ENCODE measurements at regions not wholly inside any gene's neighbourhood (a gene's known extent, or its start where the extent isn't known, plus 50 kb on each side); places are given as distances from the start of the nearest gene placed in this dataset.
A peak's percentile ranks its signal among the peaks of the same experiment; 100 is the strongest.
"Not testable (repeated sequence)": the region's sequence is repeated elsewhere in the genome, so short reads cannot be mapped to it uniquely, and the experiment has no call there.

DNA sequence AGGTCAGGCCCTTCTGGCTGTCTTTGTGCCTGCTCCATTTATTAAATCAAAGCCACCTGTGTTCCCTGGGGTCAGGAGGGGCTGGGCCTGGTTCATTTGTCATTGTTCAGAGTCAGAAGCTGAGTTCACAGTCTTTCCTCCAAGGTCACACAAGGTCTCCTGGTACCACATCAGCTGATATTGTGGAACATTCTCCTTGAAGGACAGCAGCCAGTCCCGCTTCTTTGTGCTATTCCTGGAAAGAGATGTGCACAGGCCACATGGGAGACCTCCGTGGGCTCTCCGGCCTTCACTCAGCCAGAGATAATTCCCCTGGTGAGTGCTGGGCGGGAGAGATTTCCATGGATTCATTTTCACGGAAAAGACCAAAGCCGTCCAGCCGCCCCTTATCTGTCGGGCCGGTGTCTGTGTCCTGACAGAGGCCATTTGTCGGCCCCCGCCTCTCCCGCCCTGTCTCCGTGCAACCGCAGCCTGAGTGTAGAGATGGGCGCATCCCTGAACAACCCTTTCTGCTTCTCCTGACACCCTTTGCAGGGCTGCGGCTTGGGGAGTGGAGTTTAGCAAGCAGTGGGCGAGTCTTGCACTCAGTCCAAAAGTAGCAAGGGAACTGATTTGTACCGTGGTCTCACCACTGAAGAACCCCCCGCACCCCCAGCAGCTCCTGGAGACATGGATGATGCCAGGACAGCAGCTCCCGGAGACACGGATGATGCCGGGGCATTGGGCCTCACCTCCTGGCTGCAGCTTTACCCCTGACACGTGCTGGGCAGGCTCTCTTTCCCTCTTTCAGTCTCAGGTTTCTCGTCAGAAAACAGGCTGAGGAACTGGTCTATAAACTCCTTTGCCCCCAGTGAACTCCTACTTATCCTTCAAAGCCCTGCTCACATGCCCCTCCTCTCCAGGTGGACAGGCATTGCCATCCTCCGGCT, 198.4 kb downstream of the LAT start:
- not testable (repeated sequence) for DNase-seq (ENCODE audit: low spot score)

DNA sequence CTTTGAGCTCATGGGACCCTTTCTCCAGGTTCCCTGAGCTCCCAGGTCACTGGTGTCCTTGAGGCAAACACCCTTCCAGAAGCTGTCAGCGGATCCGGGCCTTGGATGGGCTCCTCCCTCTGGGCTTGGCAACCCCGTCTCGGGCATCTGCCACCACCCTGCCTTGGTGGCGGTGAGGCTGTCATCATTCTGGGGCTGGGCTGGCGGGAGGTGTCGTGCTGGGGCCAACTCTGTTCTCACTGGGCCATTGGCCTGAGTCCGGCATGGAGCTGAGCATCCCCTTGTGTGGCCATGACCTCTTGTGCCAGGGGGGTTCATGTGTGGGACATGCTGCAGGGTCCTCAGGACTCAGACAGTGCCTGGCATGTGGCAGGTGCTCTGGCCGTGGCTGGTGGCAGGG, 197.6 kb downstream of the LAT start:
- DNase-seq (ENCODE audit: low spot score): no peak

DNA sequence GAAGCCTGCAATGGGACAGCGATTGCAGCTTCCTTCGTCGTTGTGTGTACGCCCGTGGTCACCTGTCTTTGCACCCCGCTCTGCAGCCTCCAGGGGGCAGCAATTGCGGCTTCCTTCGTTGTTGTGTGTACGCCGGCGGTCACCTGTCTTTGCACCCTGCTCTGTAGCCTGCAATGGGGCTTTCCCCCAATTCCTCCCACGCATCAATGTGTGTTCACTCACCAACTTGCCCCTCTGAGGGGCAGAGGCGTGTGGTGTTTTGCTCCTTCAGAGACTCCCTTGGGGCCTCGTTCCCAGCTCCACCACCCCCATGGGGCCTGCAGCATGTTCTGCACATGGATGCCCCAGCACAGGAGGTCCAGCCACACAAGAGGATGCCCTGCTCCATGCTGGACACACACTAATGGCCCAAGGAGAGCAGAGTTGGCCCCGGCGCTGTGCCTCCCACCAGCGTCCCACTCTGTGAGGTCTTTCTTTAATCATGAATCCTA, 197.1 kb downstream of the LAT start:
- DNase-seq (ENCODE audit: low spot score): peak; percentile 12

DNA sequence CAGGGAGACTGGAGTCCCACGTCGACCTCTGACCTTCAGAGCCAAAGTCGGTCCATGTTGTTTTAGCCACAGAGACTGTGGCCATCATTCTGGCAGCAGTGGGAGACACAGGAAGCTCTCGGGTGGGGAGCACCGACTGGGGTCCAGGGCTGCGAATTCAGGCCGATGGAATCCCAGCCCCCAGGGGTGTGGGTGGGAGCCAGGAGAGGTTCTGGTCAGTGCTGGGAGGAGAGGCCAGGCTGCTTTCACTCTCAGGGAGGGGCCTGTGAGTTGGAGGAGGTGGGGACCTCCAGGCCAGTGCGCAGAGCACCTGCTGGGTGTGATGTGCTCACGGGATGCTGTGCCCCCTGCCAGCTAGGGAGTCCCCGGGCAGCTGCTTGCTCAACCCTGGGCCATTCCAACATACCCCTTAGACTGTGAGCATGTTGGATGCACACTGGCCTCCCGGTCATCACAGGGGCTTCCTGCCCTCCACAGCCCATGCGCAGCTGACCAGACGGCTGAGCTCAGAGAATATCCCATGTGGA, 196.5 kb downstream of the LAT start:
- DNase-seq (ENCODE audit: low spot score): not testable (repeated sequence)

DNA sequence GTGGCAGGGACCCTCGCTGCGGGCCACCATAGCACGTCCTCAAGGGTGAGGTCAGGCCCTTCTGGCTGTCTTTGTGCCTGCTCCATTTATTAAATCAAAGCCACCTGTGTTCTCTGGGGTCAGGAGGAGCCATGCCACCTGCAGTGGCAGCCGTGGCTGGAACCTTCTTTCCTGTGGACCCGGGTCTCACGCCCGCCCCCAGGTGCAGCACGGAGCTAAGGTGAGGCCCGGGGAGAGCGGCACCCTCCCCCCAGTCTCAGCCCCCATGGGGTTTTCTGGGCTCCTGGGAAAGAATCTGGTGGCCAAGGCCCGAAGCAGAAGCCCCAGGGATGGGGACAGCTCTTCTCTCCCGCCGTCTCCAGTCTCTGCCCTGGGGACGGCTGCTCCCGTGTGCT, 195.4 kb downstream of the LAT start:
- not testable (repeated sequence) for DNase-seq (ENCODE audit: low spot score)

DNA sequence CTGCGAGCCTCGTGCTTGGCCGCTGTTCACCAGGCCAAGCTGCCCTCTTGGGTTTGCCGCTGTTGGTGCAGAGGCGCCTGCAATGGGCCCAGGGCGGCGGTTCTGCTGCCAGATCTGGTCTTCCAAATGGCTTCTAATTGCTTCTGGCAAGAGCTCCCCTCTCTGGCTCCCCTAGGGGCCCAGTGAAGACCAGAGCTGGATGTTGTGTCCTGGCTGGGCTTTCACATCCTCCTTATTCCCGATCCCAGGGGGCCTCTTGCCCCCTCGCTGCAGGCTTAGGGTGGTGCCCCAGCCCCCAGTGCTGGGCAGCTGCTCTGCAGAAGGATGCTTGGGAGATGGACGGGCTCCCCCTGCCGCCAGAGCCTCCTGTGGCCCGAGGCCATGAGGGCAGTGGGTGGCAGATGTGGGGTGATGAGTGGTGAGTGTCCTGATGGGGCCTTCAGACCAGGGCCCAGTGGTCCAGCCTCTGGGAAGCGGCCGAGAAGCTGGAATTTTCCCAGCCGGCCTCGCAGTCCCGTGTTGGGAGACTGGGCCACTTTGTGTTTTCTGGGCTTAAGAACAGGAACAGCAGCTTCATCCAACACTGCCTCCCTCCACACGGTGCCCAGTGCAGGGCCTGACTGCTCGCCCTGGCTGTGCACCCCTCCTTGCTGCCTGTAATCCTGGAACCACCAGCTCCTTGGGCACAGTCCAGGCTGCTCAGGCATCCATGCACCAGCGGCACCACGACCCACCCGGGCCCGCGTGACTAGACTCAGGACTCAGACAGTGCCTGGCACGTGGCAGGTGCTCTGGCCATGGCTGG, 194.8 kb downstream of the LAT start:
- DNase-seq (ENCODE audit: low spot score): not testable (repeated sequence)

DNA sequence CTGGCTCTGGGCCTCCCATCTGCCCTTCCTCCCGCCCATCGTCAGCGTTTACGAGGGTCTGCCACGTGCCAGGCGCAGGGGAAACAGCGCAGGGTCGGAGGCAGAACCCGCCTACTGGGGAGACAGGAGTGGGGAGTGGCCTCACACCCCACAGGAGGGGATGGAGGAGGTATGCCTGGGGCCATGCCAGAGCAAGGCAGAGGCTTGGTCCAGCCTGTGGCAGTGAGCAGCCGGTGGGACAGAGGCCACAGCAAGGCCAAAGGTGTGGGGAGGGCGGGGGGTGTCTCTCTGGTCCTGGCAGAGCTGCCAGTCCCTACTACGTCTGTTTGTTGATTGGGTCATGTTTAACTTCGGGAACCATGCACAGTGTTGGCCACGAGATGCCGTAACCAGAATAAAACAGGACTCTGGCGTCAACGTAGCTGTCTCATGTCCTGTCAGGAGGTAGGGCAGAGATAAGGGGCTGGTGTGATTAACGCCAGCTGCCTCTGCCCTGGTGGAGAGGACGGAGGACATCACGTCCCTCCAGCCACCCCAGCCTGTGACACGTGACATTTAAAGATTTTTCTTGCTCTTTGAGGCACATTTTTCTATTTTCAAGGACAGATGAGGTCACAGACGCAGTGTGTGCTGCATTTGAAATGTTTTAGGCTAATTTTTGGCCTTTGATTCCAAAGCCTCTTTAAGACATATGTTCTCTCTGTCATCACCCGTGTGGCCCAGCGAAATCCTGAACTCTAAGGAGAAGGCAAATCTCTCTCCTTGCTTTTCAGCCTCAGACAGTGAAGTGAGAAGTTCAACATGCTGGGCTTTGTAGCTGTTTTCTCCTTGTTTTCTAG, 193.3 kb downstream of the LAT start:
- DNase-seq (ENCODE audit: low spot score): not testable (repeated sequence)

DNA sequence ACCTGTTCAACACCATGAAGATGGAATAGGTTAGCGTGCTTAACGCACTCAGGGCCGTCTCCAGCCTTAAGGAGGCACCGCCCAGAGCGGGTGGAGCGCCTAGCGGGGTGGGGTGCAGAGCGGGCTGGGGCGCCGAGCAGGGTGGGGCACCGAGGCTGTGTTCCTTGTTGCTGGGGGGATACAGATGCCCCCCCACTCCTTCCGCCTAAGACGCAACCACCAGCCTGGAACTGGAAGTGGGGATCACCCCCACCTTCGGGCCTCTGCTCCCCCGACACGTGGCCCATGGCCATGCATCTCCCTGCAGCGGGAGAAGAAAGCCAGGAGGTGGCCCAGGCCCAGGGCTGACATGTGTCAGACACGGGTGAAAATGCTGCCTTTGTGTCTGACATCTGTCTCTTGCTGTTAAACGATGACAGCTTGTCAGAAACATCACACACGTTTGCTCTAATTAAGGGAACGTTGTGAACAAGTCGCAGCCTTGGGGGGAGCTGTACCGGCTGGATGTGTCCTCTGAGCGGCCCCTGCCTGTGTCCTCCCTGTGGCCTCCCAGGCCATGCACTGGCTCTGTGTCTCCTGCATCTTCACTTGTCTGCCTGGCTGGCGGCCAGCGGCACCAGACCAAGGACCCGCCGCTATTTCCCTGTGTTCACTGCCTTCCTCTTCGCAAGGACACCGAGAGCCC, 192.5 kb downstream of the LAT start:
- not testable (repeated sequence) for DNase-seq (ENCODE audit: low spot score)

DNA sequence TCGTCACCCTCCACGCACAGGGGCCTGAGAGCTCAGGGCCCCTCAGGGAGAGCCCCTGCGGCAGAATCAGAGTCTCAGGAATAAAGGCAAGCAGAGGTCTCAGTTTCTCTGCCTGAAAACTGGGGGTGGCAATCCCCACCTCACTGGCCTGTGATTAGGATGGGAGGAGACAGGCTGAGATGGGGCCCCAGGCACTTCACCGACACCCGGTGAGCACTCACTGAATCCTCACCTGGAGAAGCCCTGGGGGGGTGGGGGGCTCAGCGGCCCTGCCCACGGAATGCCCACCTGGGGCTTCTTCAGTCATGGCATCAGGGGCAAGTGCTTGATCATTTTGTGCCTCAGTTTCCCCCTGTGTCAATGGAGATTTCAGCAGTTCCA, 192.0 kb downstream of the LAT start:
- DNase-seq (ENCODE audit: low spot score): not testable (repeated sequence)

DNA sequence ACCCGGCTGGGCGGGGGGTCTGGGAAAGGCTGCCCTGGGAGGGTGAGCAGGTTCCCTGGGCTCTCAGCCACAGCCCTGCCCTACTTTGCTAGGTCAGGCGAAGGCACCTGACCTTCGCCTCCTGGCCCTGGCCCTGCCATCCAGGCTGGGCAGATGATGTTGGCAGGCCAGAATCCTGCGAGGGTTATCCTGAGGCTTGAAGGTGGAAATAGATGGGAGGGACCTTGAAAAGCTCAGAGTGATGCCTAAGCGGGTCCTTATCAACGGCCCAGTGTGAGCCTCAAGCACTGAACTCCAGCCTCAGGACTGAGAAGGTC, 191.3 kb downstream of the LAT start:
- DNase-seq (ENCODE audit: low spot score): not testable (repeated sequence)

DNA sequence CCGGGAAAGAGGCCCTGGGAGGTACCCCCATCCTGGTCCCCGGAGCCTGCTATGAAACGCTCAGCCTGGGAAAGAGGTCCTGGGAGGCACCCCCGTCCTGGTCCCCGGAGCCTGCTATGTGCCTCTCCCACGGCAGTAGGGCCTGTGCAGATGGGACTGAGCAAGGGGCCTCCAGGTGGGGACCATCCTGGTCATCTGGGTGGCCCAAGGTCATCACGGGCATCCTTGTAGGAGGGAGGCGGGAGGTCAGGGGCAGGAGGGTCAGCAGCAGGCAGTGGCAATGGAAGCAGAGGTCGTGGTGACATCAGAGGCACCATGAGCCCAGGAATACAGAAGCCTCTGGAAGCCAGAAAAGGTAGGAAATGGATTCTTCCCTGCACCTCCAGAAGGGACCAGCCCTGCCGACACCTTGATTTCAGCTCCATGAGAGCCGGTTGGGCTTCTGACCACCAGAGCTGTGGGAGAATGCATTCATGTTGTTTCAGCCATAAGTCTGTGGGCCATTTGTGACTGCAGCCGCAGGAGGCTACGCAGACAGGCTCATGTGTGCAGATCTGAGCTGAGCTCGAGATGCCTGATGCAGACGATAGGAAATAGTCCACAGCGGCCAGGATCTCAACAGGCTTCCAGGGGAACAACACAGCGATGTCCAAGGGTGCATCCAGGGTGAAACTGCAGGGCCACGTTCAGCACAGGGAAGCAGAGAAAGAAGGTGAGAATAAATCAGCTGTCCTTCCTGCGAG, 190.7 kb downstream of the LAT start:
- DNase-seq (ENCODE audit: low spot score): not testable (repeated sequence)

DNA sequence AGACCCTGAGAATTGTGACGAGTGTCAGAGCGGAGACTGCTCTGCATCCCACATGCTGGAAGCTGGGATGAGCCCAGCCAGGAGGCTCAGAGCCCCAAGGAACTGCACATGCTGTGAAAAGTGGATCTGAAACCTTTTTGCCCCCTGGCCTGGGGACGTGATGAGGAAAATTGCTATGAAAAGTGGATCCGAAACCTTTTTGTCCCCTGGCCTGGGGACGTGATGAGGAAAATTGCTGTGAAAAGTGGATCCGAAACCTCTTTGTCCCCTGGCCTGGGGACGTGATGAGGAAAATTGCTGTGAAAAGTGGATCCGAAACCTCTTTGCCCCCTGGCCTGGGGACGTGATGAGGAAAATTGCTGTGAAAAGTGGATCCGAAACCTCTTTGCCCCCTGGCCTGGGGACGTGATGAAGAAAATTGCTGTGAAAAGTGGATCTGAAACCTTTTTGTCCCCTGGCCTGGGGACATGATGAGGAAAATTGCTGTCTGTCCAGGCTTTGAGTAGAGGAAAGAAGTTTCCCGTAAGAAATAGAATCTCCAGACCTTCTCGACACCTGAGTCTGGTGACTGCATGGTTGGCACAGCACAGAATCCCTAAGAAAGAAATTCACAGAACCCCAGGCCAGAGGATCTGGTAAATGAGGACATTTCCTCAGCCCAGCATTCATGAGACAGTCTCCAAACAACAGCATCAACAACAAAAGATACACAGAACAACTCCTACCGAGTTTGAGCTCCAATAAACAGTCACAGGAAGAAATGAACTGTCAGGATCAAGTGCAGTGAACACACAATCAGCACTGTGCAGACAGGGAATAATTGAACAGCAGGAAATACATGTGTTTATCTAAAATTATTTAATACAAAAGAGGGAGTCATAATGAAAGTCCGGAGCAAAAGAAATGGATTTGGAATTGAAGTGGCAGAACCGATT, 188.8 kb downstream of the LAT start:
- DNase-seq (ENCODE audit: low spot score): not testable (repeated sequence)

DNA sequence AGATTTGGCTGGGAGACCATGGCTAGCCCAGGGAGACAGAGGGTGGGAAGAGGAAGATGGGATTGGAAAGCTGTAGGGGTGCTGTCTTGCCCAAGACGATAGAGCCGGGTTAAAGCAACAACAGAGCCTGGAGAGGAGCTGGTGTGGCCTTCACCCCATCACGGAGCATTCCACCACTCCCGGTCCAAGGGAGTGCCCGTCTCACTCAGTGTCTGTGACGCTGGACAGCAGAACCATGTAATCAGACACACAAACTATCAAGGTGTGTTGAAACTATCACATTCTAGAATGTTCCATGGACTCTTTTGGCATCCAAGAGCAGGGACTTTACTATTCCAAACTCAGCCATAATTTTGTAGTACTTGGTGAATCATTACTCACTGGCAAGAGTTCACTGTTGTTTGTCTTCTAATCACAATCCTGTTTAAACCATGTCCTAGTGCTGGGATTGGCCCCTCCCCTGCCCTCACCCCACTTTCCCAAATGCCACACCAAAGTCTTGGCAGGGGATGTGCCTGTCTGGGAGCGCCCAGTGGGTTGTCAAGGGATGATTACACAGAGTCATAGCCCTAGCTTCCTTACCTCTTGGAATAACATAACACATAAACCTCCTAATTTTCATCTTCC, 187.4 kb downstream of the LAT start:
- not testable (repeated sequence) for DNase-seq (ENCODE audit: low spot score)

DNA sequence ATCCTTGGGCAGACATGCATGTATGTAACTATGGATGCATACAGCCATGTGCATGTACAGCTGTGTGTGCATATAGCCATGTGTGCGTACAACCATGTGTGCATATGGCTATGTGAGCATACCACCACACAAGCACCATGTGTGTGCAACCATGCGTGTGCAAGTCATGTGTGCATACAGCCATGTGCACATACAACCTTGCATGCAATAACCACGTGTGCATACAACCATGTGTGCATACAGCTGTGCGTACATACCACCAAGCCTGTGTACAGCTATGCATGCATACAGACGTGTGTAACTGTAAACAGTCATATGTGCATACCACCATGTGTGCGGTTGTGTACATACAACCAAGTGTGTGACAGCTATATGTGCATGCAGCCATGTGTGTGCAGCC, 186.4 kb downstream of the LAT start:
- DNase-seq (ENCODE audit: low spot score): not testable (repeated sequence)

DNA sequence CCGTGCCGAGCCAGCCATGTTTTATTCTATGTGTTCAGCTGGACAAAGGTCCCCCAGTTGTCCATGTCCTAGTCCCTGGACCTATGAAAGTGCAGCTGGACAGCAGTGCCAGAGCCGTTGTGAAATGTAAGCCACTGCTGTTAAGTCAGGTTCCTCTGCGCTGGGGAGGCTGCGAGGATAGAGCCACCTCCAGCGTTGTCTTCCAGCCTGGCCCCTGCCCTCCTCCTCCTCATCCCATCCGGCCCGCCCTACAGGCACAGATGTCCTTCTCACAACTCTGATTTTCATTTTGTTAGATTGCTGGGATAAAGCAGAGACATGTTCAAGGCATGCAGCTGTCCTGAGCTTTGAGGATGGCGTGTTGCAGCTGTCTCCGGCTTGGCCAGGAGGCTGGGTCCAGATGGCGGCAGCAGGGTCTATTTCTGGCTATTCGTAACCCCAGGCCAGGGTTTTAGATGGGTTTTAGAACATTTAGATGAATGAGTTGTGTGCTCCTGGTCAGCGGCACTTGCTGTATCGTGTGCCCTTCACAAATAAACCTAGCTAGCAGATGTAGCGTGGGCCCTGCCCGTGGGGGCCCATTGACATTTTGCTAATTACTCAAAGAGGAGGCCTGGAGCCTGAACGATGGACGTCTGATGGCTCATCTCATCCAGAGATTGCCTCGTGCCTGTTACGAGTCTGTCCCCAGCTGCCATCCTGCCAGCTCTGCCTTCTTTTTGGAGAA, 185.7 kb downstream of the LAT start:
- DNase-seq (ENCODE audit: low spot score): not testable (repeated sequence)

DNA sequence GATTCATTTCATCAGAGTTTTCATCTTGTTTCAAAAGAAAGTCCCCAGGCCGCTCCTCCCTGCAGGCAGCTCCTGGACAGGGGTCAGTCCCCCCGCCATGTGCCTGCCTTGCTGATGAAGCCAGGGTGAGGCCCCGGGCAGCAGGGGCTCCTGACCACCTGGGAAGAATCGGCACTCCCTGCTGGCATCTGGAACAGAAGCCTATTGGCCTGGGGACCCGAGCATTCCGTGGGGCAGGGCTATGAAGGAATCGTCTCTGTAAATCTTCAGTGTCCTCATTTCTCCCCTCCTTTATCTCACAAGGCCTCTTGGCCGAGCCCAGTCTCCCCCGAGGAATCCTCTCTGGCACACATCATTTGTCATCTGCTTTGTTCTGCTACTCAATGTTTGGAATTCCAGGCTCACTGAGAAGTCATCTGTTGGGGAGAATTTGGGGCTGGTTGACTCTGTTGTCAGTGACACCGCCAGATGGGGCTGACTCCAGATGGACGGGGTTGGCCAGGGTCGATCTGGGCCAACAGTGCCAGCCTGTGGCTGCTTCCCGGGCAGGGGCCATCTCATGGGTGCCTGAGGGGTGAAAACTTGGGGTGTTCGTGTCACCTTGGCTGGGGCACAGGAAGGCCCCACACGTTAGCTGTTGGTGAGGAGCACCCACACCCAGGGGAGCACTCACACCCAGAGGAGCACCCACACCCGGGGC, 184.6 kb downstream of the LAT start:
- not testable (repeated sequence) for DNase-seq (ENCODE audit: low spot score)

All from HT-29 (cell line).